Glutamatergic neuron (in vitro differentiated cells): ENCODE measurements at regions not wholly inside any gene's neighbourhood (a gene's known extent, or its start where the extent isn't known, plus 50 kb on each side); places are given as distances from the start of the nearest gene placed in this dataset.

ENCODE experiments used
- DNase-seq: peaks from one replicate; pipeline ENCODE4 v3.0.0; 2022
- H3K27ac Mint-ChIP-seq: one replicate; pipeline ENCODE4 v1.8.0; 2020; ENCODE audit warnings: mild to moderate bottlenecking, mixed read lengths, inconsistent platforms; ENCODE audit not compliant: unreplicated experiment
- H3K27me3 Mint-ChIP-seq: one replicate; pipeline ENCODE4 v1.8.0; 2020; ENCODE audit warnings: mild to moderate bottlenecking, moderate library complexity, mixed read lengths, inconsistent platforms; ENCODE audit not compliant: unreplicated experiment
- H3K36me3 Mint-ChIP-seq: one replicate; pipeline ENCODE4 v1.8.0; 2020; ENCODE audit warnings: mild to moderate bottlenecking, mixed read lengths, inconsistent platforms; ENCODE audit not compliant: unreplicated experiment
- H3K4me1 Mint-ChIP-seq: one replicate; pipeline ENCODE4 v1.8.0; 2020; ENCODE audit warnings: mild to moderate bottlenecking, low read depth, mixed read lengths, inconsistent platforms; ENCODE audit not compliant: unreplicated experiment
- H3K4me3 Mint-ChIP-seq: one replicate; pipeline ENCODE4 v1.8.0; 2020; ENCODE audit warnings: mild to moderate bottlenecking, mixed read lengths, inconsistent platforms; ENCODE audit not compliant: unreplicated experiment
- H3K9me3 Mint-ChIP-seq: one replicate; pipeline ENCODE4 v1.8.0; 2020; ENCODE audit warnings: mild to moderate bottlenecking, moderate library complexity, mixed read lengths, inconsistent platforms; ENCODE audit not compliant: unreplicated experiment
- CTCF ChIP-seq: fragments of 200-600 bp; sonication (generic); IDR thresholded peaks from one replicate; pipeline ENCODE4 v1.5.0; 2021; ENCODE audit not compliant: partially characterized antibody, unreplicated experiment

- H3K27me3 Mint-ChIP-seq, result peaks cover 3% of the 10 kb centered on the region
- peaks cover 4% of the 10 kb centered on the region for H3K36me3 Mint-ChIP-seq
- H3K4me3 Mint-ChIP-seq, result no peak overlapping the region
- DNase-seq, result no peak
- peaks cover 6% of the 10 kb centered on the region for H3K9me3 Mint-ChIP-seq
- H3K4me1 Mint-ChIP-seq, result peaks cover 27% of the 10 kb centered on the region
- no peak for TF ChIP-seq CTCF
- H3K27ac Mint-ChIP-seq, result no peak overlapping the region
Observed at GRCh38 chr4:112926819-112927218, 122.6 kb upstream of the ANK2 start.

- Mint-ChIP-seq H3K4me3 (no peak overlapping the region), H3K36me3 (peaks cover 4% of the 10 kb centered on the region), H3K27me3 (peaks cover 3% of the 10 kb centered on the region), H3K9me3 (peaks cover 6% of the 10 kb centered on the region), H3K4me1 (peaks cover 22% of the 10 kb centered on the region), H3K27ac (no peak overlapping the region)
- DNase-seq, result no peak
- TF ChIP-seq CTCF, result no peak
Observed at GRCh38 chr4:112927544-112927943, 121.9 kb upstream of the ANK2 start.

- no peak for TF ChIP-seq CTCF
- Mint-ChIP-seq H3K9me3 (peaks cover 6% of the 10 kb centered on the region), H3K27me3 (peaks cover 9% of the 10 kb centered on the region), H3K36me3 (peaks cover 4% of the 10 kb centered on the region), H3K4me1 (peaks cover 16% of the 10 kb centered on the region), H3K27ac (no peak overlapping the region), H3K4me3 (no peak overlapping the region)
- no peak for DNase-seq
Observed at GRCh38 chr4:112931001-112931400, 118.5 kb upstream of the ANK2 start.

- Mint-ChIP-seq H3K27me3 (peaks cover 7% of the 10 kb centered on the region), H3K4me1 (peaks cover 4% of the 10 kb centered on the region), H3K9me3 (peaks cover 6% of the 10 kb centered on the region), H3K4me3 (no peak overlapping the region), H3K27ac (peak overlapping the region; percentile 6), H3K36me3 (no peaks in the 10 kb centered on the region)
- no peak for TF ChIP-seq CTCF
- no peak for DNase-seq
Observed at GRCh38 chr4:112933790-112934189, 115.7 kb upstream of the ANK2 start.

GRCh38 chr4:112938461-112939058 lies 110.9 kb upstream of the ANK2 start:
- H3K36me3 Mint-ChIP-seq, result no peaks in the 10 kb centered on the region
- H3K27ac Mint-ChIP-seq, result no peak overlapping the region
- TF ChIP-seq CTCF, result peak; percentile 73
- H3K4me3 Mint-ChIP-seq, result no peak overlapping the region
- H3K4me1 Mint-ChIP-seq, result peaks cover 26% of the 10 kb centered on the region
- peaks cover 6% of the 10 kb centered on the region for H3K27me3 Mint-ChIP-seq
- no peak for DNase-seq
- no peaks in the 10 kb centered on the region for H3K9me3 Mint-ChIP-seq
